ENCODE measurements at regions not wholly inside any gene's neighbourhood (a gene's known extent, or its start where the extent isn't known, plus 50 kb on each side); places are given as distances from the start of the nearest gene placed in this dataset.

- H3K27ac Mint-ChIP-seq, result no peak overlapping the region
- 79% methylated on average over 2 of the region's 2 CpGs for WGBS (ENCODE audit: insufficient coverage)
- no peak overlapping the region for H3K4me3 ChIP-seq (replicated peaks in 1 of 3; ENCODE audit: low read depth in 2 of 3, low read length in 3 of 3)
Measured at GRCh38 chr2:67776276-67776675, 286.5 kb downstream of the C1D start.

GRCh38 chr2:67777010-67777409 is 285.8 kb downstream of the C1D start:
- no peak overlapping the region for H3K9ac ChIP-seq (ENCODE audit: insufficient read depth, low read length, poor library complexity, severe bottlenecking)
- no peaks in the 10 kb centered on the region for H4K20me1 ChIP-seq (ENCODE audit: insufficient read depth, low read length)
- no peaks in the 10 kb centered on the region for H3K4me1 Mint-ChIP-seq
- no peaks in the 10 kb centered on the region for H3K79me2 ChIP-seq (ENCODE audit: insufficient read depth, low read length)
- H3K9me3 Mint-ChIP-seq, result peaks cover 0 to 2% (median 0%) of the 10 kb centered on the region in 7 donors
- peaks cover 0 to 5% (median 1%) of the 10 kb centered on the region in 3 donors for H3K27me3 Mint-ChIP-seq (ENCODE audit: low read depth in 3 of 3)
- H3K27me3 ChIP-seq (ENCODE audit: control insufficient read depth in 2 of 2, insufficient read depth in 2 of 2, low read length in 2 of 2), result no peaks in the 10 kb centered on the region
- H3K4me3 Mint-ChIP-seq, result no peak overlapping the region
- H3K36me3 ChIP-seq (replicated peaks in 1 of 2; ENCODE audit: control insufficient read depth in 1 of 2, insufficient read depth in 2 of 2, low read length in 2 of 2), result no peaks in the 10 kb centered on the region
- no peak overlapping the region for H3K27ac ChIP-seq (ENCODE audit: low read depth in 1 of 2, low read length in 2 of 2)
- H3K36me3 Mint-ChIP-seq, result no peaks in the 10 kb centered on the region
- no peak overlapping the region for H3K27ac Mint-ChIP-seq
- H3K4me1 ChIP-seq (ENCODE audit: control insufficient read depth in 1 of 2, insufficient read depth in 2 of 2, low read length in 2 of 2), result no peaks in the 10 kb centered on the region
- WGBS (ENCODE audit: insufficient coverage), result 100% methylated on average over 1 of the region's 1 CpG
- intact Hi-C loops (cut with micrococcal nuclease), result no loop called here
- no peak for TF ChIP-seq CTCF (IDR thresholded peaks at IDR 0.05)
- no peak overlapping the region for H3K4me2 ChIP-seq (replicated peaks; ENCODE audit: extremely low read depth, low read length, poor library complexity, severe bottlenecking)
- H2AFZ ChIP-seq (ENCODE audit: insufficient read depth, low read depth, low read length, poor library complexity, severe bottlenecking), result no peak overlapping the region
- H3K4me3 ChIP-seq (replicated peaks in 1 of 3; ENCODE audit: low read depth in 2 of 3, low read length in 3 of 3), result no peak overlapping the region
- no peak for DNase-seq
- no peaks in the 10 kb centered on the region for H3K9me3 ChIP-seq (replicated peaks in 1 of 2; ENCODE audit: control insufficient read depth in 1 of 2, insufficient read depth in 1 of 2, low read length in 2 of 2)

More at GRCh38 chr2:67776276-67776675, 286.5 kb downstream of the C1D start:
- Mint-ChIP-seq H3K4me3 (no peak overlapping the region), H3K36me3 (no peaks in the 10 kb centered on the region), H3K4me1 (no peaks in the 10 kb centered on the region), H3K27me3 (ENCODE audit: low read depth in 3 of 3) (peaks cover 0 to 5% (median 1%) of the 10 kb centered on the region in 3 donors), H3K9me3 (peaks cover 0 to 4% (median 0%) of the 10 kb centered on the region in 7 donors)
- H2AFZ ChIP-seq (ENCODE audit: insufficient read depth, low read depth, low read length, poor library complexity, severe bottlenecking), result no peak overlapping the region
- no peak for TF ChIP-seq CTCF (IDR thresholded peaks at IDR 0.05)
- H4K20me1 ChIP-seq (ENCODE audit: insufficient read depth, low read length), result no peaks in the 10 kb centered on the region
- no peak for DNase-seq
- H3K79me2 ChIP-seq (ENCODE audit: insufficient read depth, low read length), result no peaks in the 10 kb centered on the region
- no peaks in the 10 kb centered on the region for H3K27me3 ChIP-seq (ENCODE audit: control insufficient read depth in 2 of 2, insufficient read depth in 2 of 2, low read length in 2 of 2)
- intact Hi-C loops (cut with micrococcal nuclease), result no loop called here
- H3K27ac ChIP-seq (ENCODE audit: low read depth in 1 of 2, low read length in 2 of 2), result no peak overlapping the region
- H3K4me2 ChIP-seq (replicated peaks; ENCODE audit: extremely low read depth, low read length, poor library complexity, severe bottlenecking), result no peak overlapping the region
- no peaks in the 10 kb centered on the region for H3K4me1 ChIP-seq (ENCODE audit: control insufficient read depth in 1 of 2, insufficient read depth in 2 of 2, low read length in 2 of 2)
- no peaks in the 10 kb centered on the region for H3K36me3 ChIP-seq (replicated peaks in 1 of 2; ENCODE audit: control insufficient read depth in 1 of 2, insufficient read depth in 2 of 2, low read length in 2 of 2)
- no peaks in the 10 kb centered on the region for H3K9me3 ChIP-seq (replicated peaks in 1 of 2; ENCODE audit: control insufficient read depth in 1 of 2, insufficient read depth in 1 of 2, low read length in 2 of 2)
- no peak overlapping the region for H3K9ac ChIP-seq (ENCODE audit: insufficient read depth, low read length, poor library complexity, severe bottlenecking)
